HEK293 (cell line): ENCODE measurements at regions not wholly inside any gene's neighbourhood (a gene's known extent, or its start where the extent isn't known, plus 50 kb on each side); places are given as distances from the start of the nearest gene placed in this dataset.

Experiments
- CTCF ChIP-seq: fragments of 450-650 bp; formaldehyde crosslinking; IDR thresholded peaks from 2 replicates; pipeline ENCODE4 v1.5.1; 2016; ENCODE audit warnings: missing biosample characterization, missing genetic modification characterization
- PATZ1 ChIP-seq: fragments of 450-650 bp; formaldehyde crosslinking; IDR thresholded peaks from 2 replicates; pipeline ENCODE4 v1.5.1; 2016; ENCODE audit warnings: missing biosample characterization, missing genetic modification characterization
- WT1 ChIP-seq: fragments of 450-650 bp; formaldehyde crosslinking; IDR thresholded peaks from 2 replicates; pipeline ENCODE4 v1.5.1; 2016; ENCODE audit warnings: missing biosample characterization, missing genetic modification characterization
- ZBTB17 ChIP-seq: fragments of 450-650 bp; formaldehyde crosslinking; IDR thresholded peaks from 2 replicates; pipeline ENCODE4 v1.5.1; 2016; ENCODE audit warnings: missing biosample characterization, missing genetic modification characterization
- ZBTB6 ChIP-seq: fragments of 450-650 bp; formaldehyde crosslinking; IDR thresholded peaks from 2 replicates; pipeline ENCODE4 v1.5.1; 2017; ENCODE audit warnings: missing biosample characterization, missing genetic modification characterization
- ZNF335 ChIP-seq: fragments of 450-650 bp; formaldehyde crosslinking; conservative IDR thresholded peaks from 2 replicates; pipeline ENCODE4 v1.5.1; 2016; ENCODE audit warnings: missing biosample characterization, missing genetic modification characterization
- ZNF548 ChIP-seq: fragments of 450-650 bp; formaldehyde crosslinking; IDR thresholded peaks from 2 replicates; pipeline ENCODE4 v1.5.1; 2016; ENCODE audit warnings: missing biosample characterization, missing genetic modification characterization
- ZNF76 ChIP-seq: fragments of 450-650 bp; formaldehyde crosslinking; IDR thresholded peaks from 2 replicates; pipeline ENCODE4; 2016; ENCODE audit warnings: low read depth, missing biosample characterization, missing genetic modification characterization, borderline replicate concordance
- TF ChIP-seq, protein P1 (sequence below): fragments of 450-650 bp; IDR thresholded peaks from 2 replicates; pipeline ENCODE4 v1.5.1; 2018; ENCODE audit warnings: missing biosample characterization, missing genetic modification characterization
- TF ChIP-seq, protein P2 (sequence below): fragments of 450-650 bp; formaldehyde crosslinking; IDR thresholded peaks from 2 replicates; pipeline ENCODE4 v1.5.1; 2016; ENCODE audit warnings: missing biosample characterization, missing genetic modification characterization

GRCh38 chr6:140563728-140564127, 1189.3 kb upstream of the CITED2 start:
- TF ChIP-seq ZNF548 (tag by site-specific recombination) (no peak), CTCF (no peak), ZNF335 (no peak), ZBTB17 (tag by site-specific recombination) (no peak), WT1 (tag by site-specific recombination) (no peak), ZNF76 (tag by site-specific recombination) (no peak), ZBTB6 (tag by site-specific recombination) (no peak), PATZ1 (no peak)
- TF ChIP-seq, protein P1, sequence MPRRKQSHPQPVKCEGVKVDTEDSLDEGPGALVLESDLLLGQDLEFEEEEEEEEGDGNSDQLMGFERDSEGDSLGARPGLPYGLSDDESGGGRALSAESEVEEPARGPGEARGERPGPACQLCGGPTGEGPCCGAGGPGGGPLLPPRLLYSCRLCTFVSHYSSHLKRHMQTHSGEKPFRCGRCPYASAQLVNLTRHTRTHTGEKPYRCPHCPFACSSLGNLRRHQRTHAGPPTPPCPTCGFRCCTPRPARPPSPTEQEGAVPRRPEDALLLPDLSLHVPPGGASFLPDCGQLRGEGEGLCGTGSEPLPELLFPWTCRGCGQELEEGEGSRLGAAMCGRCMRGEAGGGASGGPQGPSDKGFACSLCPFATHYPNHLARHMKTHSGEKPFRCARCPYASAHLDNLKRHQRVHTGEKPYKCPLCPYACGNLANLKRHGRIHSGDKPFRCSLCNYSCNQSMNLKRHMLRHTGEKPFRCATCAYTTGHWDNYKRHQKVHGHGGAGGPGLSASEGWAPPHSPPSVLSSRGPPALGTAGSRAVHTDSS (tag by site-specific recombination), result no peak
- TF ChIP-seq, protein P2, sequence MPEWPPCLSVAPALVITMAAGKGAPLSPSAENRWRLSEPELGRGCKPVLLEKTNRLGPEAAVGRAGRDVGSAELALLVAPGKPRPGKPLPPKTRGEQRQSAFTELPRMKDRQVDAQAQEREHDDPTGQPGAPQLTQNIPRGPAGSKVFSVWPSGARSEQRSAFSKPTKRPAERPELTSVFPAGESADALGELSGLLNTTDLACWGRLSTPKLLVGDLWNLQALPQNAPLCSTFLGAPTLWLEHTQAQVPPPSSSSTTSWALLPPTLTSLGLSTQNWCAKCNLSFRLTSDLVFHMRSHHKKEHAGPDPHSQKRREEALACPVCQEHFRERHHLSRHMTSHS (tag by site-specific recombination), result no peak
